ENCODE measurements at regions not wholly inside any gene's neighbourhood (a gene's known extent, or its start where the extent isn't known, plus 50 kb on each side); places are given as distances from the start of the nearest gene placed in this dataset.
"Not testable (repeated sequence)": the region's sequence is repeated elsewhere in the genome, so short reads cannot be mapped to it uniquely, and the experiment has no call there.

- no peak for DNase-seq
These were observed 210.5 kb downstream of the PWWP3B start for GRCh38 chrX:106378616-106379015.

GRCh38 chrX:106391284-106391911, 220.4 kb upstream of the RADX start:
- no peak for DNase-seq

GRCh38 chrX:106392346-106392745, 219.4 kb upstream of the RADX start:
- DNase-seq = no peak

GRCh38 chrX:106397788-106398538, 213.8 kb upstream of the RADX start:
- DNase-seq = no peak

- DNase-seq = no peak
These were observed 209.7 kb upstream of the RADX start for GRCh38 chrX:106401965-106402559.

GRCh38 chrX:106404512-106404911, 207.3 kb upstream of the RADX start:
- no peak for DNase-seq

- no peak for DNase-seq
These were observed 196.4 kb upstream of the RADX start for GRCh38 chrX:106415276-106415895.

- no peak for DNase-seq
These were observed 175.1 kb upstream of the RADX start for GRCh38 chrX:106436691-106437090.

GRCh38 chrX:106437407-106437806, 174.4 kb upstream of the RADX start:
- no peak for DNase-seq

- no peak for DNase-seq
These were observed 161.4 kb upstream of the RADX start for GRCh38 chrX:106450405-106450804.

- no peak for DNase-seq
These were observed 159.8 kb upstream of the RADX start for GRCh38 chrX:106451933-106452332.

- no peak for DNase-seq
These were observed 156.8 kb upstream of the RADX start for GRCh38 chrX:106454991-106455390.

GRCh38 chrX:106457802-106458201, 154.0 kb upstream of the RADX start:
- no peak for DNase-seq

GRCh38 chrX:106467422-106467821, 144.4 kb upstream of the RADX start:
- no peak for DNase-seq

- no peak for DNase-seq
These were observed 143.8 kb upstream of the RADX start for GRCh38 chrX:106467943-106468342.

- DNase-seq = no peak
These were observed 143.3 kb upstream of the RADX start for GRCh38 chrX:106468433-106468832.

GRCh38 chrX:106479920-106480319, 131.9 kb upstream of the RADX start:
- DNase-seq = no peak

- DNase-seq = peak; percentile 1
These were observed 130.4 kb upstream of the RADX start for GRCh38 chrX:106481341-106481740.

GRCh38 chrX:106484233-106484632, 127.5 kb upstream of the RADX start:
- DNase-seq = no peak

GRCh38 chrX:106493210-106493816, 118.5 kb upstream of the RADX start:
- DNase-seq = not testable (repeated sequence)

- DNase-seq = no peak
These were observed 112.3 kb upstream of the RADX start for GRCh38 chrX:106499473-106499872.

- DNase-seq = no peak
These were observed 100.9 kb upstream of the RADX start for GRCh38 chrX:106510713-106511403.
